Skeletal muscle satellite cell (primary cell): ENCODE measurements at regions not wholly inside any gene's neighbourhood (a gene's known extent, or its start where the extent isn't known, plus 50 kb on each side); places are given as distances from the start of the nearest gene placed in this dataset.

Experiments used
- H3K27me3 ChIP-seq: 2 replicates; pipeline ENCODE4 v1.7.0; 2013; ENCODE audit warnings: low read length; ENCODE audit not compliant: control insufficient read depth, insufficient read depth
- H3K36me3 ChIP-seq: 2 replicates; pipeline ENCODE4 v1.7.0; 2013; ENCODE audit warnings: mild to moderate bottlenecking, control low read depth, low read length; ENCODE audit not compliant: insufficient read depth
- H3K4me1 ChIP-seq: 2 replicates; pipeline ENCODE4 v1.7.0; 2013; ENCODE audit warnings: low read length; ENCODE audit not compliant: control insufficient read depth, insufficient read depth
- H3K4me2 ChIP-seq: 2 replicates; pipeline ENCODE4 v1.7.0; 2013; ENCODE audit warnings: mild to moderate bottlenecking, low read length
- H3K4me3 ChIP-seq: 2 replicates; pipeline ENCODE4 v1.7.0; 2013; ENCODE audit warnings: low read length
- H3K9ac ChIP-seq: 2 replicates; pipeline ENCODE4 v1.7.0; 2013; ENCODE audit warnings: mild to moderate bottlenecking, low read depth, low read length, moderate library complexity
- H3K9me3 ChIP-seq: replicated peaks from 2 replicates; pipeline ENCODE4 v1.7.0; 2013; ENCODE audit warnings: mild to moderate bottlenecking, control low read depth, low read length

- Histone ChIP-seq H3K9ac (peak overlapping the region; percentile 57), H3K36me3 (no peaks in the 10 kb centered on the region), H3K27me3 (no peaks in the 10 kb centered on the region), H3K4me1 (peaks cover 20% of the 10 kb centered on the region), H3K4me3 (peak overlapping the region; percentile 36), H3K9me3 (no peaks in the 10 kb centered on the region), H3K4me2 (peak overlapping the region; percentile 68)
Observed at GRCh38 chr2:173652767-173653431, 298.2 kb downstream of the CDCA7 start.

- no peak overlapping the region for H3K4me2 ChIP-seq
- no peaks in the 10 kb centered on the region for H3K27me3 ChIP-seq
- H3K4me1 ChIP-seq = peaks cover 25% of the 10 kb centered on the region
- no peaks in the 10 kb centered on the region for H3K9me3 ChIP-seq
- no peak overlapping the region for H3K9ac ChIP-seq
- no peak overlapping the region for H3K4me3 ChIP-seq
- no peaks in the 10 kb centered on the region for H3K36me3 ChIP-seq
Observed at GRCh38 chr2:173653432-173653805, 298.7 kb downstream of the CDCA7 start.

GRCh38 chr2:173654161-173654895, 299.7 kb downstream of the CDCA7 start:
- Histone ChIP-seq H3K9me3 (no peaks in the 10 kb centered on the region), H3K4me1 (peaks cover 34% of the 10 kb centered on the region), H3K4me3 (no peak overlapping the region), H3K9ac (no peak overlapping the region), H3K36me3 (no peaks in the 10 kb centered on the region), H3K4me2 (no peak overlapping the region), H3K27me3 (no peaks in the 10 kb centered on the region)

GRCh38 chr2:173654896-173655265, 300.2 kb downstream of the CDCA7 start:
- Histone ChIP-seq H3K4me3 (no peak overlapping the region), H3K4me2 (no peak overlapping the region), H3K9ac (no peak overlapping the region), H3K36me3 (no peaks in the 10 kb centered on the region), H3K27me3 (no peaks in the 10 kb centered on the region), H3K4me1 (peaks cover 39% of the 10 kb centered on the region), H3K9me3 (no peaks in the 10 kb centered on the region)

DNA sequence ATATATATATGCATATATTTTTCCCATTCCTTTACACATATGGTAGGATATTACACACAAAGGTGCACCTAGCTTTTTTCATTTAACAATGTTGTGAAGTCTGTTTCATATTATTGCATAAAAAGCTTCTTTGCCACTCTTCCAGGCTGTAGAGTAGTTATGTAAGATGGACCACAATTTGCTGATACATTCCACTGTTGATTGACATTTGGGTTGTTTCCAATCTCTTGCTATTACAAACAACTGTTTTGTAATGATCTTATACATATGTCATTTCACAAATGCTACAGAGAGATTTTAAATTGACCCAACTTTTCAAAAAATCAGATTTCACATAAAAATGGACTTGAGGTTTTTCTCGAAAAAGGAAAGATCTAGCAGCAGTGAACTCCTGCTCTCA, 301.4 kb downstream of the CDCA7 start:
- H3K9ac ChIP-seq = no peak overlapping the region
- H3K27me3 ChIP-seq = no peaks in the 10 kb centered on the region
- no peaks in the 10 kb centered on the region for H3K36me3 ChIP-seq
- H3K4me2 ChIP-seq = no peak overlapping the region
- H3K4me1 ChIP-seq = peaks cover 40% of the 10 kb centered on the region
- H3K9me3 ChIP-seq = no peaks in the 10 kb centered on the region
- no peak overlapping the region for H3K4me3 ChIP-seq

DNA sequence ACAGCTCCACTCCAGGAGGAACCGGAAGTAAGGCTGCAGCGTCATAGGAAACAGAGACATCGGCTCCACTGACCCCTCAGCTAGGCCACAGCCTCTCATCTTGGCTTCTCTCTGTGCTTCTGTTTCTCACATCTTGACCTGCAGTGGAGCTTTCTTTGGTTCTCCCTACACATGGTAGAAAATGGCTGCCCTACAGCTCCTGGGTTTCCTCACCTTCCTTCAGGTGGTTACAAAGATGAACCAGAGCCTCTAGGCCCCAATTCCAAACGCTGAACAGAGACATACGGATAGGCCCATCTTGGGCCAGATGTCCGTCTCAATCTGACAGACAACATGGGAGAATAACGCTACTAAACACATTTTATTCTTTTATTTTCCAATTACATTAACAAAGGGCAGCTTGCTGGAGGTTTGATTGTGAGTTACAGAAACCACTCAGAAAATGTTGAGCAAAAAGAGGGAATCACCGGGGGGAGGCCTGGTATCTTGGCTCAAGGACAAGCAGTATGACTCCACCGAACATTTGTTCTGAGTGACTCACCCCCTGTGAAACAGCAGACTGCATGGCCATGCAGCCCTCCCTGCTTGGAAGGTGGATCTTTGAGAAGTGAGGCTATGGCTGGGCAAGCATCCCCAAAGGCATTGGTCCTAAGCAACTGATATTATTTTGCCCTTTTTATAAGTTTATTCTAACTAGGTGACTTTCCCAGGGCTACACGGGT, 303.5 kb downstream of the CDCA7 start:
- Histone ChIP-seq H3K27me3 (no peaks in the 10 kb centered on the region), H3K4me1 (peaks cover 28% of the 10 kb centered on the region), H3K4me3 (no peak overlapping the region), H3K36me3 (no peaks in the 10 kb centered on the region), H3K4me2 (peak overlapping the region; percentile 33), H3K9ac (peak overlapping the region; percentile 19), H3K9me3 (no peaks in the 10 kb centered on the region)

- Histone ChIP-seq H3K4me2 (peak overlapping the region; percentile 22), H3K27me3 (no peaks in the 10 kb centered on the region), H3K4me1 (peaks cover 23% of the 10 kb centered on the region), H3K4me3 (no peak overlapping the region), H3K9ac (peak overlapping the region; percentile 2), H3K36me3 (no peaks in the 10 kb centered on the region), H3K9me3 (no peaks in the 10 kb centered on the region)
Observed at GRCh38 chr2:173658946-173659371, 304.3 kb downstream of the CDCA7 start.

- H3K27me3 ChIP-seq = no peaks in the 10 kb centered on the region
- no peaks in the 10 kb centered on the region for H3K36me3 ChIP-seq
Observed at GRCh38 chr2:173659509-173659908, 304.8 kb downstream of the CDCA7 start.

DNA sequence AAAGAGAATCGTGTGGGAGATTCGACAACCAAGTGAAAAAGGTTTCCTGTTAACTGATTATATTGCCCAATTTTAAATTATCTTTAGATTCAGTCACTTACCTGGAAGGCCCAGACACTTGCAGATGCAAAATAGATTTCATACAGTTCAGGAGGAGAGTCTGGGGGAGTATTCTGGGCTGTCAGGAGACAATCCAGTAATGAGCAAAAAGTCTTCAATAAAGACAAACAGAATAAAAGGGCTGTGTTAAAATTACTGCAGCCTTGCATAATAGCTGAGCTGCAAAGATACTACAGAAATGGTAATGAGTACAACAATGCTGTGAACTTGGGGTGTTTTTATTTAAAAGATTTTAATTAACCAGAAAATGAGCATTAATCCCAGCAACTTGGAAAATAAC, 303.6 kb downstream of the SP3 start:
- H3K9ac ChIP-seq = no peak overlapping the region
- no peak overlapping the region for H3K4me3 ChIP-seq
- peaks cover 23% of the 10 kb centered on the region for H3K4me1 ChIP-seq
- peaks cover 5% of the 10 kb centered on the region for H3K27me3 ChIP-seq
- H3K4me2 ChIP-seq = no peak overlapping the region
- H3K36me3 ChIP-seq = no peaks in the 10 kb centered on the region
- H3K9me3 ChIP-seq = no peaks in the 10 kb centered on the region

More at GRCh38 chr2:173659509-173659908, 304.8 kb downstream of the CDCA7 start:
- Histone ChIP-seq H3K4me3 (no peak overlapping the region), H3K4me1 (peaks cover 23% of the 10 kb centered on the region), H3K4me2 (peak overlapping the region; percentile 22), H3K9ac (peak overlapping the region; percentile 2), H3K9me3 (no peaks in the 10 kb centered on the region)

DNA sequence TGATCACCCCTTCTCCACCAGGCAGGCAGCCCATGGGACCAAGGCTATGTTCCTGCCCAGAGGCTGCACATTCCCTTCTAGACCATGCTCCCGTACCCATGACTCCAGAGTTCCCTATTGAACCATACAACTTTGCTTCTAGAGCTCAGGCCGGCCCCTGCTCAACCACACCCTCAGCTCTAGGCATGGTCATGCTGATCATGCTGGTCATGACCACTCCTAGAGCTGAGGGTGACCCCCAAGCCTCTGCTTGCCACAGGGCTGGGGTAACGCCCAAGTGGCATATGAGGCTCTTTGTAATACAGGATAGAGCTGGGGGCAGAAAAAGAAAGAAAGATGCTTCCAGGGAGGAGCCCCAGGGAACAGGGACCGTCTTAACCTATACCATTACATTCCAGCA, 301.8 kb downstream of the SP3 start:
- no peak overlapping the region for H3K9ac ChIP-seq
- H3K4me3 ChIP-seq = no peak overlapping the region
- H3K9me3 ChIP-seq = no peaks in the 10 kb centered on the region
- no peak overlapping the region for H3K4me2 ChIP-seq
- peaks cover 16% of the 10 kb centered on the region for H3K4me1 ChIP-seq
- H3K27me3 ChIP-seq = peaks cover 5% of the 10 kb centered on the region
- no peaks in the 10 kb centered on the region for H3K36me3 ChIP-seq

- Histone ChIP-seq H3K4me2 (no peak overlapping the region), H3K4me1 (peaks cover 11% of the 10 kb centered on the region), H3K9ac (no peak overlapping the region), H3K4me3 (no peak overlapping the region), H3K27me3 (peaks cover 5% of the 10 kb centered on the region), H3K36me3 (no peaks in the 10 kb centered on the region), H3K9me3 (no peaks in the 10 kb centered on the region)
Observed at GRCh38 chr2:173663835-173664512, 301.2 kb downstream of the SP3 start.
